HUES6 (cell line): ENCODE measurements at regions not wholly inside any gene's neighbourhood (a gene's known extent, or its start where the extent isn't known, plus 50 kb on each side); places are given as distances from the start of the nearest gene placed in this dataset.

Experiments
- H3K27ac ChIP-seq: 2 replicates; pipeline ENCODE4 v1.7.0; 2013; ENCODE audit warnings: low read depth, mild to moderate bottlenecking, low read length, inconsistent platforms
- H3K27me3 ChIP-seq: 2 replicates; pipeline ENCODE4 v1.6.1; 2013; ENCODE audit warnings: low read length; ENCODE audit not compliant: control insufficient read depth, insufficient read depth
- H3K36me3 ChIP-seq: 2 replicates; pipeline ENCODE4 v1.6.1; 2013; ENCODE audit warnings: low read length; ENCODE audit not compliant: control insufficient read depth, insufficient read depth
- H3K4me1 ChIP-seq: 2 replicates; pipeline ENCODE4 v1.6.1; 2013; ENCODE audit warnings: low read length; ENCODE audit not compliant: control insufficient read depth, insufficient read depth
- H3K4me3 ChIP-seq: 2 replicates; pipeline ENCODE4 v1.5.1; 2013; ENCODE audit warnings: low read depth, low read length
- H3K9ac ChIP-seq: one replicate; pipeline ENCODE4 v1.6.1; 2013; ENCODE audit warnings: mild to moderate bottlenecking, low read length
- H3K9me3 ChIP-seq: 2 replicates; pipeline ENCODE4 v1.6.1; 2013; ENCODE audit warnings: low read depth, low read length; ENCODE audit not compliant: control insufficient read depth, insufficient read depth

DNA sequence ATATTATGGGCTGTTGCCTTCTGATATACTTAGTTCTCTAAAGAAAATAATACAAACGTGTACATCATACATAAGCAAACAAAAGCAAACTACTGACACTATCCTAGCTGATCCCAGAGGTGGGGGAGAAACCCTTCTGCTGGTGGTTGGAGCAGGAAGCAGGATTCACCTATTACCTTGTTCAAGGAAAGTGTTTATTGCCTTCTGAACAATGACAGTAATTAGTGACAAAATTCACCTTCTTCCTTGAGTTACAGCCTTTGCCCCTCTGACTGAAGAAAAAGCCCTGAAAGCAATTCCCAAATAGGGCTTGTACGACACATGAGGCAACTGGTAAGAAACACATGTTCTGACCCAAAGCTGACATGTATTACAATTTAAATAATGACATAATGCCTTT, 118.8 kb upstream of the AKR1E2 start:
- H3K4me3 ChIP-seq, result no peak overlapping the region
- H3K9ac ChIP-seq, result no peak overlapping the region
- H3K4me1 ChIP-seq, result no peaks in the 10 kb centered on the region
- no peak overlapping the region for H3K27ac ChIP-seq
- H3K27me3 ChIP-seq, result no peaks in the 10 kb centered on the region
- H3K36me3 ChIP-seq, result no peaks in the 10 kb centered on the region
- no peaks in the 10 kb centered on the region for H3K9me3 ChIP-seq

DNA sequence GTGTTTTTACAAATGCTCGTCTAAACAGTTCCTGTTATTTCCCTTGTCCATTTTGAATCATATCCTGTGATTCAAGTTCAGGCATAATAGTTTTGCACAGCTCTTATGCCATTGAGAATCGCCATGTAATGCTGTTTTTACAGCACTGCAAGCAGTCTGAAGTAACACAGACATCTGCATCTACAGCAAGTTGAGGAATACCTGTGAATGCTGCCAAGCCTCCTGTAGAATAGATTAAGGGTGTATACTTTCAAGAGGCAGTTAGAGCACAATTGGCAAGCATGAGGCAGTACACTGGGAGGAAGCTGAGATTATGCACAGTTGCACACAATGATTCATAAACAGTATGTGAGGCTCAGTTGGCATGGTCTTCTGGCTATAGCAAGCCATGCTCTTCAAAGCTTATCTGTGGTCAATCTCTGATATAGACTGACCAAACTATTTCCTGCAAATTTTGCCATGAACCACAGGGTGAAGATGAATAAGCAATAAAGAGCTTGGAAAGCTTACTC, 121.9 kb upstream of the AKR1E2 start:
- H3K36me3 ChIP-seq, result no peaks in the 10 kb centered on the region
- H3K4me3 ChIP-seq, result no peak overlapping the region
- no peaks in the 10 kb centered on the region for H3K4me1 ChIP-seq
- H3K27me3 ChIP-seq, result no peaks in the 10 kb centered on the region
- no peak overlapping the region for H3K27ac ChIP-seq
- H3K9ac ChIP-seq, result no peak overlapping the region
- H3K9me3 ChIP-seq, result no peaks in the 10 kb centered on the region

GRCh38 chr10:4701016-4701415, 125.0 kb upstream of the AKR1E2 start:
- H3K9me3 ChIP-seq, result no peaks in the 10 kb centered on the region
- no peaks in the 10 kb centered on the region for H3K27me3 ChIP-seq
- H3K9ac ChIP-seq, result no peak overlapping the region
- no peaks in the 10 kb centered on the region for H3K36me3 ChIP-seq
- no peak overlapping the region for H3K27ac ChIP-seq
- H3K4me3 ChIP-seq, result no peak overlapping the region
- no peaks in the 10 kb centered on the region for H3K4me1 ChIP-seq

DNA sequence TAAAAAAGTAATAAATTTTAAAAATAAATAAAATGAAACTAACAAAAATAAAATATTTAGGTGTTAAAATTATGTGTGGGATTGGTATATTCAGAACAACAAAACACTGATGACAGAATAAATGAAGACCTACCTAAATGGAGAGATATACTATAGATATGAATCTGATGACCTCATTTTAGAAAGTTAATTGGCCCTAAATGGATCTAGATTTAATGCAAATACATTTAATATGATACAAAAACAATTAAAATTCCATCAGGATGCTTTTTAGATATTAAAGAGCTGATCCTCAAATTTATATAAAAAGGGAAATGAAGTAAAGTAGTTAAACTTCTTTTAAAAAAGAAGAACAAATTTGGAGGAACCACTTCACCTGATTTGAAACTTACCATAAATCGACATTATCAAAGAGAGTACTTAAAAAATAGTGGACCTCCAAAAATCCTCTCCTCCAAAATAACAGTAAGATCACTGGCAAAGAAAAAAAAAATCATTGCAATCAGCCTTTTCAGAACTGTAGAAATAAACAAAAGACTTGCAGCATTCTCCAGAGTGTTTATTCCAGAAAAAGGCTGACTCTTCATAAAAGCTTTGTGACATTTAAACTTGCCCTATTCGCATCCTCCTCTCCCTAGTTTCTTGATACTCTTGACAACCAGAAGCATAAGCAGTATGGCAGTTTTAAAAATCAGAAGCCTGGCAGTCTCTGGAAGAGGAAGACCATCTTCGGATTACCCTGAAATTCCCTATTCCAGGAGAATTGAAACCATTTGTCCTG, 125.9 kb upstream of the AKR1E2 start:
- no peaks in the 10 kb centered on the region for H3K4me1 ChIP-seq
- H3K27me3 ChIP-seq, result no peaks in the 10 kb centered on the region
- no peak overlapping the region for H3K9ac ChIP-seq
- H3K36me3 ChIP-seq, result no peaks in the 10 kb centered on the region
- no peak overlapping the region for H3K27ac ChIP-seq
- no peaks in the 10 kb centered on the region for H3K9me3 ChIP-seq
- H3K4me3 ChIP-seq, result no peak overlapping the region

GRCh38 chr10:4698075-4698474, 127.9 kb upstream of the AKR1E2 start:
- Histone ChIP-seq H3K27ac (no peak overlapping the region), H3K9me3 (no peaks in the 10 kb centered on the region), H3K36me3 (no peaks in the 10 kb centered on the region), H3K9ac (no peak overlapping the region), H3K4me3 (no peak overlapping the region), H3K4me1 (no peaks in the 10 kb centered on the region), H3K27me3 (no peaks in the 10 kb centered on the region)

DNA sequence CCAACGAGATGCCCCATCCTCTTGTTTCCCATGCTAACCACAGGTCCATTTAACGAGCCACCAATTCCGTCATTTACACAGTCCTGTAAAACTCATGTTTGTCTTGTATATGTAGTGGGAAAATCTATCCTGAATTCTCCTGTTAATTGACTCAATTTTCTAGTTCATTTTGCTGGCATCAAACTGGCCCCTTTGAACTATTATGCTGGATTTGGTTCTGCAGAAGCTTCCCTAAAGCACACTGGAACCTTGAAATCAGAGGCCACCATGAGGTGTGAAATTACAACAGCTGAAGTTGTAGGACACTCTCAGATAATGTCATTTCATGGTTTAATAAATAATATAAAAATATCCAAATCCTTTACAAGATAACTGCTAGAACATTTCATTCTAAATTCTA, 129.8 kb upstream of the AKR1E2 start:
- no peak overlapping the region for H3K4me3 ChIP-seq
- H3K27me3 ChIP-seq, result no peaks in the 10 kb centered on the region
- no peak overlapping the region for H3K27ac ChIP-seq
- no peaks in the 10 kb centered on the region for H3K36me3 ChIP-seq
- H3K9ac ChIP-seq, result no peak overlapping the region
- H3K9me3 ChIP-seq, result no peaks in the 10 kb centered on the region
- no peaks in the 10 kb centered on the region; the same call in 1 of the 2 replicates for H3K4me1 ChIP-seq

DNA sequence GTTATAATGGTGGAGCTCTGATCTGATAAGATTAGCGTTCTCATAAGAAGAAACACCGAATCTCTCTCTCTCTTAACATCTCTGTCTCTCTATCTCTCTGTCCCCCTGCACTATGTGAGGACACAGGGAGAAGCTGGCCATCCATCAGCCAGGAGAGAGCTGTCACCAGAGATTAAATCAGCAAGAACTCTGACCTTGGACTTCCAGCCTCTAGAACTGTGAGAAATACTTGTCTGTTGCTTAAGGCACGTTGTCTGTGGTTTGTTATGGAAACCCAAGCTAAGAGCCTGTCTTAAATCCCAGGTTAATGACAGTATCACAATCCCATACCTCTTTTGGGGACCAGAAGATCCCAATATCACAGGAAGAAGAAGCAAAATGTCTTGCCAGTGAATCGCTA, 132.0 kb upstream of the AKR1E2 start:
- no peaks in the 10 kb centered on the region for H3K9me3 ChIP-seq

GRCh38 chr10:4692206-4692605, 133.8 kb upstream of the AKR1E2 start:
- Histone ChIP-seq H3K36me3 (no peaks in the 10 kb centered on the region), H3K27ac (no peak overlapping the region), H3K9me3 (no peaks in the 10 kb centered on the region), H3K9ac (no peak overlapping the region), H3K4me3 (no peak overlapping the region), H3K4me1 (no peaks in the 10 kb centered on the region; the same call in 1 of the 2 replicates), H3K27me3 (no peaks in the 10 kb centered on the region)

More for the DNA sequence above, 132.0 kb upstream of the AKR1E2 start:
- H3K27me3 ChIP-seq, result no peaks in the 10 kb centered on the region
- H3K36me3 ChIP-seq, result no peaks in the 10 kb centered on the region
- H3K9ac ChIP-seq, result no peak overlapping the region
- no peak overlapping the region for H3K27ac ChIP-seq
- H3K4me3 ChIP-seq, result no peak overlapping the region
- no peaks in the 10 kb centered on the region; the same call in 1 of the 2 replicates for H3K4me1 ChIP-seq

DNA sequence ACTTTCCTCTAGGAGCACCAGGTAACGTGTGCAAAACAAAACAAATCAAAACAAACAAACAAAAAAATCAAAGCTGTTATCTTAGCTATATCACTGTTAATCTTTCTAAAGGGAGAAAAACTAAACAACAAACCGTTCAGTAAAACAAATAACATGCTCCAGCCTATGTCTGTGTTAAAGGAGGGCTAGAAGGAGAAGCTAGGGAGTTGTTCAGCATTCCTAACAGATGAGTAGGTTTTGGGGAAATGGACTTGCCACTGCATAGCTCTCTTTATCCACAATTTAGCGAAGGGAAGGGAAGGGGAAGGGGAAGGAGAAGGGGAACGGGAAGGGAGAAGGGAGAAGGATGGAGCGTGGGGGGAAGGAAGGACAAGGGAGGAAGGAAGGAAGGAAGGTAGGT, 134.2 kb upstream of the AKR1E2 start:
- Histone ChIP-seq H3K4me3 (no peak overlapping the region), H3K4me1 (no peaks in the 10 kb centered on the region; the same call in 1 of the 2 replicates), H3K9ac (no peak overlapping the region), H3K36me3 (no peaks in the 10 kb centered on the region), H3K27me3 (no peaks in the 10 kb centered on the region), H3K9me3 (no peaks in the 10 kb centered on the region), H3K27ac (no peak overlapping the region)

GRCh38 chr10:4691301-4691700, 134.7 kb upstream of the AKR1E2 start:
- H3K27me3 ChIP-seq, result no peaks in the 10 kb centered on the region
- no peaks in the 10 kb centered on the region; the same call in 1 of the 2 replicates for H3K4me1 ChIP-seq
- no peaks in the 10 kb centered on the region for H3K9me3 ChIP-seq
- H3K9ac ChIP-seq, result no peak overlapping the region
- H3K36me3 ChIP-seq, result no peaks in the 10 kb centered on the region
- H3K4me3 ChIP-seq, result no peak overlapping the region
- no peak overlapping the region for H3K27ac ChIP-seq

GRCh38 chr10:4688601-4689000, 137.4 kb upstream of the AKR1E2 start:
- no peaks in the 10 kb centered on the region for H3K36me3 ChIP-seq
- H3K9ac ChIP-seq, result no peak overlapping the region
- H3K4me1 ChIP-seq, result no peaks in the 10 kb centered on the region; the same call in 1 of the 2 replicates
- H3K4me3 ChIP-seq, result no peak overlapping the region
- no peaks in the 10 kb centered on the region for H3K27me3 ChIP-seq
- no peak overlapping the region for H3K27ac ChIP-seq
- H3K9me3 ChIP-seq, result no peaks in the 10 kb centered on the region
